ENCODE measurements at regions not wholly inside any gene's neighbourhood (a gene's known extent, or its start where the extent isn't known, plus 50 kb on each side); places are given as distances from the start of the nearest gene placed in this dataset.

DNA sequence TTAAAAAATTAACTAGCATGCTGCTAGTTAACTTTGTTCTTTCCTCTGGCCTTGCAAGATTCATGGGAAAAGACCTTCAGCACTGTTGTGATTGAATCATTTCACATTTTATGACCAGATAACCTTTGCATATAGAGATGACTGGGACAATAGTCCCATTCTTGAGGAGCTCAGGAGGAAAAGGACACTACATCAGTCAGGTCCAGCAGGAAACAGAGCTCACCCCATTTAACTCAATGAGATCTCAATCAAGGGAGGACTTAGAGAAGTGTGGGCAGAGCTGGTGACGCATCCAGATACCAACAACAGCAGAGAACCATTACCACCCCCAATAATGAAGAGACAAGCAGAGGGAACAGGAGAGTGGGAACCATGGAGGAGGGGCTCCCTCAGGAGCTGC, 109.4 kb upstream of the GUCA2B start:
- no peaks in the 10 kb centered on the region for H3K36me3 ChIP-seq
- H3K27ac ChIP-seq = no peak overlapping the region
- DNase-seq = no peak
- no peak for ATAC-seq
- peaks cover 0 to 9% (median 0%) of the 10 kb centered on the region in 4 donors for H3K4me1 ChIP-seq
- intact Hi-C loops (cut with DNase I) = no loop called here
- H3K9me3 ChIP-seq = no peaks in the 10 kb centered on the region
- H3K27me3 ChIP-seq = no peaks in the 10 kb centered on the region
- H3K4me3 ChIP-seq = no peak overlapping the region
- TF ChIP-seq, protein P1, sequence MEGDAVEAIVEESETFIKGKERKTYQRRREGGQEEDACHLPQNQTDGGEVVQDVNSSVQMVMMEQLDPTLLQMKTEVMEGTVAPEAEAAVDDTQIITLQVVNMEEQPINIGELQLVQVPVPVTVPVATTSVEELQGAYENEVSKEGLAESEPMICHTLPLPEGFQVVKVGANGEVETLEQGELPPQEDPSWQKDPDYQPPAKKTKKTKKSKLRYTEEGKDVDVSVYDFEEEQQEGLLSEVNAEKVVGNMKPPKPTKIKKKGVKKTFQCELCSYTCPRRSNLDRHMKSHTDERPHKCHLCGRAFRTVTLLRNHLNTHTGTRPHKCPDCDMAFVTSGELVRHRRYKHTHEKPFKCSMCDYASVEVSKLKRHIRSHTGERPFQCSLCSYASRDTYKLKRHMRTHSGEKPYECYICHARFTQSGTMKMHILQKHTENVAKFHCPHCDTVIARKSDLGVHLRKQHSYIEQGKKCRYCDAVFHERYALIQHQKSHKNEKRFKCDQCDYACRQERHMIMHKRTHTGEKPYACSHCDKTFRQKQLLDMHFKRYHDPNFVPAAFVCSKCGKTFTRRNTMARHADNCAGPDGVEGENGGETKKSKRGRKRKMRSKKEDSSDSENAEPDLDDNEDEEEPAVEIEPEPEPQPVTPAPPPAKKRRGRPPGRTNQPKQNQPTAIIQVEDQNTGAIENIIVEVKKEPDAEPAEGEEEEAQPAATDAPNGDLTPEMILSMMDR (IDR thresholded peaks at IDR 0.05) = no peak
- no peak for TF ChIP-seq POLR2A (IDR thresholded peaks at IDR 0.05)
- 63% methylated on average over 1 of the region's 1 CpG for WGBS (ENCODE audit: insufficient coverage, low coverage, low lambda C conversion rate, missing lambda C conversion rate)

DNA sequence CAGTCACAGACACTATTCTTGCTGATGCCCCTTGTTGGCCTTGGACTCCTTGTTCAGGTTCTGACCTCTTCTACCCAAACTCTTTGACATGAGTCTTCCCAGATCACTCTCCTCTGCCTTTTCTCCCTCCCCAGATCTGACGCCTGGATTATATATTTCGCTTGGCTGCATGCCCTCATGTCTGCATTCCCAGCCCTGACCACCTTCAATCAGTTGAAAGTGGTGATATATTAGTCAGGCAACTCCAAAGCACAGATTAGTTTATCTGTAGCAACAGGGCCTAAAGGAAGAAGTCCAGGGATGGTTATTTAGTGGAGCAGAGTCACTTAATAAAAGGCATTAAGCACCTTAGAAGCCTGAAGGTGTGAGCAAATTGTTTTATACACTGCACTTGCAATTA, 110.0 kb upstream of the GUCA2B start:
- peaks cover 0 to 9% (median 0%) of the 10 kb centered on the region in 4 donors for H3K4me1 ChIP-seq
- H3K36me3 ChIP-seq = no peaks in the 10 kb centered on the region
- H3K27me3 ChIP-seq = no peaks in the 10 kb centered on the region
- no peaks in the 10 kb centered on the region for H3K9me3 ChIP-seq
- TF ChIP-seq, protein P1 (IDR thresholded peaks at IDR 0.05) = no peak
- no peak for TF ChIP-seq POLR2A (IDR thresholded peaks at IDR 0.05)
- WGBS (ENCODE audit: insufficient coverage, low coverage, low lambda C conversion rate, missing lambda C conversion rate) = 68% methylated on average over 2 of the region's 2 CpGs
- ATAC-seq (no peak), DNase-seq (no peak)
- H3K27ac ChIP-seq = no peak overlapping the region
- H3K4me3 ChIP-seq = no peak overlapping the region
- intact Hi-C loops (cut with DNase I) = no loop called here

DNA sequence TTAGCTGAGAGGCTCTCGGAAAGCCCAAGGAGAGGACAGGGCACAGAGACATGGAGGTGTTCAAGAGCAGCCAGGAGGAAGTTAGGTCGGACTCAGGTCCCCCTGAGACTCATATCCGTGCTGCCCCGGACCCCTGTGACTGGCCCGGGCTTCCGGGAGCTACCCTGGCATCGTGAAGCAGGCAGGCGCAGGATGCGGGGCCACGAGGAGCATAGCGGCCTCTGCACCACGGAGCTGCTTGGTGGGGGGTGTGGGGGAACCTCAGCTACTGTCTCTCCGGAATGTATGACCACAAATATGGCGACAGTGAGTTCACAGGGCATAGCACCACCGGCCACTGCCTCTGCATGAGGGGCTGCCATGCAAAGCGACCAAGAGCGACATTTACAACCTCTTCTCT, 112.2 kb upstream of the GUCA2B start:
- H3K36me3 ChIP-seq = no peaks in the 10 kb centered on the region
- no peaks in the 10 kb centered on the region for H3K9me3 ChIP-seq
- DNase-seq = no peak
- no peak overlapping the region for H3K27ac ChIP-seq
- TF ChIP-seq, protein P1 (IDR thresholded peaks at IDR 0.05) = no peak
- TF ChIP-seq POLR2A (IDR thresholded peaks at IDR 0.05) = no peak
- H3K4me1 ChIP-seq = no peaks in the 10 kb centered on the region
- intact Hi-C loops (cut with DNase I) = no loop called here
- 100% methylated on average over 1 of the region's 17 CpGs for WGBS (ENCODE audit: insufficient coverage, low coverage, low lambda C conversion rate, missing lambda C conversion rate)
- ATAC-seq = no peak
- H3K4me3 ChIP-seq = no peak overlapping the region
- no peaks in the 10 kb centered on the region for H3K27me3 ChIP-seq

DNA sequence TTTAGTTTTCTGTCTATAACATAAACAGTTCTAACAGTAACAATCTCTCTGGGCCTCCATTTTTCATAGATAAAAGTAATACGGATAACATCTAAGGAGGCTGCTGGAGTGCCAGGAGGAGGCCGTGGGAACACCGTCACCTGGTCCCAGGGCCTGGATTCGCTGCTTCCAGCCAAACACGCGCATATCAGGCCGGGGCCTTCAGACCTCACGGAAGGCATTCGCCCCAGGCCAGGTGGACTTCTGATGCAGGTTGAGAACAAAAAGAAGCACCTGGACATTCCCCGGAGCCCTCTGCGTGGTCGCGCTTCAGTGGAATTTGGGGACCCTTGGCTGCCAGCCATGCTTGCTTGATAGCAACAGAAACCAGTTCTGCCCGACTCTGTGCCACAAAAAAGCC, 113.1 kb upstream of the GUCA2B start:
- DNase-seq = no peak
- WGBS (ENCODE audit: insufficient coverage, low coverage, low lambda C conversion rate, missing lambda C conversion rate) = 92% methylated on average over 6 of the region's 14 CpGs
- Histone ChIP-seq H3K27me3 (no peaks in the 10 kb centered on the region), H3K27ac (no peak overlapping the region), H3K9me3 (no peaks in the 10 kb centered on the region), H3K4me3 (no peak overlapping the region), H3K36me3 (no peaks in the 10 kb centered on the region), H3K4me1 (no peaks in the 10 kb centered on the region)
- no peak for ATAC-seq
- TF ChIP-seq, protein P1 (IDR thresholded peaks at IDR 0.05) = no peak
- no peak for TF ChIP-seq POLR2A (IDR thresholded peaks at IDR 0.05)
- intact Hi-C loops (cut with DNase I) = no loop called here

DNA sequence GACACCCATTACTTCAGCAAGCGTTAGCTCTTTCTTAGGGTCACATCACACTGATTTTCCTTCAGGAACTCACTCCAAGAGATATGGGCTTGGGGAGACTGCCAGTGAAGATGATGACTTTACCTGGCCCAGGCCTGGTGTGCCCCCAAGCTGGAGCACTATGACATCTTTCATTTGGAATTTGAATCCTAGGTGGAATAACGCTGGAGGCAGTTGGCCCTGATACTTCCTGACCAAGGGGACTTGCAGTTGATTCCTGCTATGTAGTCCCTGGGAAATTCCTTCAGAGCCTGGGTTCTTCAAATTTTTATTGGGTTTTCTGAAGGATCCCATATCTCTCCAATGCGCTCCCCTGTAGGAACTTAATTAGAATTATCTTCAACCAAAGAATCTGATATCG, 114.9 kb upstream of the GUCA2B start:
- ATAC-seq (no peak), DNase-seq (no peak)
- H3K4me1 ChIP-seq = peaks cover 0 to 6% (median 0%) of the 10 kb centered on the region in 4 donors
- WGBS (ENCODE audit: insufficient coverage, low coverage, low lambda C conversion rate, missing lambda C conversion rate) = 92% methylated on average over 3 of the region's 4 CpGs
- H3K9me3 ChIP-seq = no peaks in the 10 kb centered on the region
- intact Hi-C loops (cut with DNase I) = no loop called here
- H3K36me3 ChIP-seq = no peaks in the 10 kb centered on the region
- H3K27ac ChIP-seq = no peak overlapping the region
- TF ChIP-seq, protein P1 (IDR thresholded peaks at IDR 0.05) = no peak
- no peak for TF ChIP-seq POLR2A (IDR thresholded peaks at IDR 0.05)
- no peaks in the 10 kb centered on the region for H3K27me3 ChIP-seq
- no peak overlapping the region for H3K4me3 ChIP-seq
